ENCODE measurements at regions not wholly inside any gene's neighbourhood (a gene's known extent, or its start where the extent isn't known, plus 50 kb on each side); places are given as distances from the start of the nearest gene placed in this dataset.
"Not testable (repeated sequence)": the region's sequence is repeated elsewhere in the genome, so short reads cannot be mapped to it uniquely, and the experiment has no call there.

DNA sequence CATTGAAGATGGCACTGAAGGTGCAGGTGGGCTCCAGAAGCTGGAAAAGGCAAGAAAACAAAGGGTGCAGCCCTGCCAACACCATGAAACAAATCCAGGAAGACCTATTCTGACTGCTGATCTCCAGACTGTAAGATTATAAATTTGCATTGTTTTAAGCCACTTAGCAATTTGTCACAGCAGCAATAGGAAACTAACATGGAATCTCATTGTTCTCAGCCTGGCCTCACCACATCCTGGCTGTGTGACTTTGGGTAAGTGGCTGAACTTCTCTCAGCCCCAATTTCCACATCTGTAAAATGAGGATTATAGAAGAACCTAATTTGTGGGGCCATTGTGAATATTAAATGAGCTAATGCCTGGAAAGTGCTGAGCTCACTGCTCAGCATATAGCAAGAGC lies 160.4 kb upstream of the MAFB start:
- DNase-seq (ENCODE audit: low read depth, low spot score) = no peak

DNA sequence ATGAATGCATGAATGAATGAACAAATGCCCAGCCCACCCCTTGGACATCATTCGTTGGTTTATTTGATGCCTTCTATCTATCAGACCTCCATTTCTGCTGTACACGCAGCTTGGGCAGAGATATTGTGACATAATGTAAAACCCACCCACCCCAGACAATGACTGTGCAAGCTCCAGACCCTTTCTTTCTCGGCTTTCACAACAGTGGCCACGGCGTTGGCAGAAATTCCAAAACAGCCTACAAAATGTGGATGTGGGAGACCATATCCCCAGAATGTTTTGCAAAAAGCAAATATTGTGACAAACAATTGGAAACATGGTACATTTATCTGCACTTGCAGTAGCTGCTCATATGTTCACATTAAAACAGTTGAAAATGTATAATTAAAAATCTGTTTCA lies 162.0 kb upstream of the MAFB start:
- DNase-seq (ENCODE audit: low read depth, low spot score) = no peak

- DNase-seq (ENCODE audit: low read depth, low spot score) = no peak
Measured at GRCh38 chr20:40855269-40855668, 166.2 kb upstream of the MAFB start.

GRCh38 chr20:40856653-40857052 lies 167.6 kb upstream of the MAFB start:
- DNase-seq (ENCODE audit: low read depth, low spot score) = no peak

- peak; percentile 34 for DNase-seq (ENCODE audit: low read depth, low spot score)
Measured at GRCh38 chr20:40860487-40860902, 168.1 kb upstream of the TOP1 start.

DNA sequence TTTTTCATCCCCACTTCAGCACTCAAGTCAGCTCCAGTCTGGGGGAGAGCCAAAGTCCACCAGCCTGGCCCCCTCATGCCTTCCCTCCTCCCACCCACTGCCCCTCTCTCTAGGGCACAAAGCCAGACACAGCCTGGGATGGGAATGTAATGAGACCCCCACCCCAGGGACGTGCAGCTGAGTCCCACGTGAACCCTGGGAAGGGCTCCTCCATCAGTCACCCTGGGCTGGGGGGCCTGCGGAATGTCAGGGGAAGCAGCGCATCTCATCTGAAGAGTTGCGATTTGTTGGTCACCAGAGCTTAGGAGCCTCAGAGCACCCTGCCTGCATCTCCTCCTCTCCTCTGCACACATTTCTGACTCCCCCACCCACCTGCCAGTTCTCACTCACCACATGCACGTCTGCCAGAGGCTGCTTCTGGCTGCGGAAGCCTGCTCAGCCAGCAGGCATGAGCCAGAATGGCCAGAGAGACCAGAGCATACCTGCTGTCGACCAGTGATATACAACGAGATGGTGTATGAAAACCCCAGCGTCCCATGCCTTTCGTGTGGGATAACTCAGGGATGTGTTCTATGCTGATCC lies 167.1 kb upstream of the TOP1 start:
- no peak for DNase-seq (ENCODE audit: low read depth, low spot score)

DNA sequence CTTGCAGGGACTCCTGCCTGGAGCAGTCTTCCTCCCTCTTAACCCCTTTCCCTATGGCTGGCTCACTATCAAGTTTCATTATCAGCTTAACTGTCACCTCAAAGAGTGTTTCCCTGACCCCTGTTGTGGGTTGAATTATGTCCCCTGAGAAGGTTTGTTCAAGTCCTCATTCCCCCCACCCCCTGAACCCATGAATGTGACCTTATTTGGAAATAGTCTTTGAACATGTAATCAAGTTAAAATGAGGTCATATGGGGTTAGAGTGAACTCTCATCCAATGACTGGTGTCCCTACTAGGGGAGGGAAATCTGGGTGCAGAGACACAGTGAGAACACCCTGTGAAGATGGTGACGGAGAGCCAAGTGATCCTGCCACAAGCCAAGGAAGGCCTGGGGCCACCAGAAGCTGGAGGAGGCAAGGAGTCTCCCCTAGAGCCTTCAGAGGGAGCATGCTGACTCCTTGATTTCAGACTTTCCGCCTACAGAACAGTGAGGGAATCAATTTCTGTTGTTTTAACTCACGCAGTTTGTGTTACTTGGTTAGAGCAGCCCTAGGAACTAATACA lies 165.2 kb upstream of the TOP1 start:
- DNase-seq (ENCODE audit: low read depth, low spot score) = no peak

GRCh38 chr20:40864470-40864869 lies 164.2 kb upstream of the TOP1 start:
- no peak for DNase-seq (ENCODE audit: low read depth, low spot score)

GRCh38 chr20:40865095-40865494 lies 163.5 kb upstream of the TOP1 start:
- DNase-seq (ENCODE audit: low read depth, low spot score) = no peak

GRCh38 chr20:40866056-40866455 lies 162.6 kb upstream of the TOP1 start:
- DNase-seq (ENCODE audit: low read depth, low spot score) = no peak

GRCh38 chr20:40868551-40869217 lies 159.9 kb upstream of the TOP1 start:
- DNase-seq (ENCODE audit: low read depth, low spot score) = peak; percentile 39

GRCh38 chr20:40869218-40870147 lies 159.1 kb upstream of the TOP1 start:
- DNase-seq (ENCODE audit: low read depth, low spot score) = no peak

DNA sequence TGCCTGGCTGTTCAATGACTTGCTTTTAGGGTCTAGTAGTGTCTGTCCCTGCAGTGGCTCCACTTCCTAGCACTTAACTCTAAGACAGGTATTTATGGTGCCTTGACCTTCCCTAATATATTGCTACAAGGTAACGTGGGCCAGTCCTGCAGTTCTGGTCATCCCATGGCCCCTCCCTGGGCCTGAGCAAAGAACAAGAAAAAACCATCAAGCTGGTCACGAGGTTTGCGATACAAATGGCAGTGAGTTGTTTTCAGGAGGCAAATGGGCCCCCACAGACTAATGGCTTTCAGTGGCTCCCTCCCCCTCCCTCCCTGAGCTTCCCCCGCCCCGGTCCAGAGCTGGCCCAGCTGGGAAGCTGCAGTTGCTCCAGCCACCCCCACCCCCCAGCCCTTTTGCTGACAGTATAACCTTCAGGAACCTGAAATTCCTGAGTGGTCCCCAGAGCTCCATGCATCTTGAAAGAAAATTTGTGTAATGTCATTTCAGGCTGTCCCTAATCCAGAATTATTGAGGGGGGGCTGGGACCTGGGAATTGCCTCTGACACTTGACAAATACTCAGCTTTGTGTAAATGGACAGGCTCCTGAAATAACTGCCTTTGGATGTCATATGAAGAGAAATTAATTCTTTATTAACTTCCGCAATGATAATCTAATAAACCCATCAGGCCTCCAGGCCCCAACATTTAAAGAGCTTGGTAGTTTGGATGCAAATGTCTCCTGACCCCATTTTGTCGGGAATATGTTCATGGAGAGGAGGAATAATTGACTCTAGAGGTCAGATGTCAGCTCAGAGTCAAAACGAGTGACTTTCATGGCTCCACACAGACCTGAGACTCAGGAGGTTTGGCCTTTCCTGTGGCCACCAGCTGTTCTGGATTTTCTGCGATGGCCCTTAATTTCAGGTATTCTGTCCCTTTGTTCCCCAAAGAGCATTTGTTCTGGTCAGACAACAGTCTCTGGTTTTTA lies 153.2 kb upstream of the TOP1 start:
- DNase-seq (ENCODE audit: low read depth, low spot score) = no peak

GRCh38 chr20:40878099-40878498 lies 150.5 kb upstream of the TOP1 start:
- not testable (repeated sequence) for DNase-seq (ENCODE audit: low read depth, low spot score)

DNA sequence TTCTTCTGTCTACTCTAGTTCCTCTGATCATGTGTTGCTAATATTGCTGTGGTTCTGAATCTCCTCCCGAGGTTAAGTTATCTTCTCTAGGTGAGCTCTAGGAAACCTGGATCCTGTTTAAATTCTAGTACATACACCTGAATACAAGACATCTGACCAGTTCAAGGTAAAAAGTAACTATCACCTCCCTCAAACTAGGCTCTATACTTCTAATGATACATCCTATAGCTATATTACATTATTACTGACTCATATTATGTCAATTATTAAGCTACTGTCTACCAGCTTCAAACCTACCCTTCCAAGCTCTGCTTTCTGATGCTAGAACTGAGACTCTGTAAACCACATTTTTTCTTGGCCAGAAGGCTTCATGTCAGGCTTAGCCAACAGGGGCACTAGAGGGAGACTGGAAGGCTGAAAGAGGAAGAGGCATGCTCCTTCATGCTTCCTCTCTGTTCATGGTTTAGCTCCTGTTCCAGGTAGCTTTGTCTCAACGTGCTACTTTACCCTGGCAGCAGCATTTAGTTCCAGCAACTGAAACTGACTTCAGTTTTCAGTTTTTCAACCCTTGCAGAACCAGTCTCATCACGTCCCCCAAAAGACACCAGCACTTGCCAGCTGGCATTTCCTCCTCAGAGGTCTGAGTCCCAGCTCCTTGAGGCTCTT lies 148.4 kb upstream of the TOP1 start:
- no peak for DNase-seq (ENCODE audit: low read depth, low spot score)

DNA sequence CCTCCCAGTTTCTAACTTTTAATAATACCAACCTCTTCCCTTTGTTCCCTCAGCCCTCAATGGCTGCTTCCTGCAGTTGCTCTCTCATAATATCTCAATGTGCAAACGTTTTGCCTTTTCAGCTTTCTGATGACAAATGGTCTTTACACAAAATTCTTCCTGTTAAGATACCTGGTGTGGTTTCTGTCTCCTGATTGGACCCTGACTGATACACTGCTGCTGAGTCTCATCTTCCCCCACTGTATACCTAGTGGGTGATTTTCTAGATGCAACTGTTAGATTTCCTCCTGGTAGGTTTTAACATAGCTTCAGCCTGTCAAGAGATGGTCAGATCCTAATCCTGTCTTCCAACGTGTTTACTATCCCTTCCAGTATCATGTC lies 147.9 kb upstream of the TOP1 start:
- DNase-seq (ENCODE audit: low read depth, low spot score) = no peak

DNA sequence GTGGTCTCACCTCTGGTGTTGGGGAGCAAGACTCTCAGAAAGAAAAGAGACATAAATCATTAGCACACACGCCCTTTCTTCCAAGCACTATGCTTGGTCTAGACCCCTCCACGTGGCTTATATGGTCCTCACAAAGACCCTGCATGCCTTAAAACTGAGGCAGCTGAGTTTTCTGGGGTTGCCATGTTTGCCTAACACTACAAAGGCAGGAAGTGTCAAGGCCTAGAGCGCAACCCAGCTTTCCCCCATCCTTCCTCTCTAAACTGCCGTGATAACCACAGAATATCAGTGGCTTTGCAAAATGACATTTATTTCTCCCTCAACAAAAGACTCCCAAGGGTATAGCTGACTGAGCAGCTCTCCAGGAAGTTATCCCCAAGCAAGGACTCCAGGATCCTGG lies 146.5 kb upstream of the TOP1 start:
- DNase-seq (ENCODE audit: low read depth, low spot score) = no peak

- no peak for DNase-seq (ENCODE audit: low read depth, low spot score)
Measured at GRCh38 chr20:40883097-40883496, 145.5 kb upstream of the TOP1 start.

GRCh38 chr20:40887105-40887504 lies 141.5 kb upstream of the TOP1 start:
- no peak for DNase-seq (ENCODE audit: low read depth, low spot score)

DNA sequence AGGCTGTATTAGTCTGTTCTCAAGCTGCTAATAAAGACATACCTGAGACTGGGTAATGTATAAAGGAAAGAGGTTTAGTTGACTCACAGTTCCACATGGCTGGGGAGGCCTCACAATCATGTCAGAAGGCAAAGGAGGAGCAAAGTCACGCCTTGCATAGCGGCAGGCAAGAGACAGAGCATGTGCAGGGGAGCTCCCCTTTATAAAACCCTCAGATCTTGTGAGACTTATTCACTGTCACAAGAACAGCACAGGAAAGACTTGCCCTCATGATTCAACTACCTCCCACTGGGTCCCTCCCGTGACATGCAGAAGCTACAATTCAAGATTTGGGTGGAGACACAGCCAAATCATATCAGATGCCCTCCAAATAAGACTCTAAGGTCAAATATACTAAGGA lies 139.4 kb upstream of the TOP1 start:
- DNase-seq (ENCODE audit: low read depth, low spot score) = not testable (repeated sequence)

GRCh38 chr20:40890181-40890580 lies 138.4 kb upstream of the TOP1 start:
- DNase-seq (ENCODE audit: low read depth, low spot score) = no peak
